Neuronal stem cell (in vitro differentiated cells): ENCODE measurements at regions not wholly inside any gene's neighbourhood (a gene's known extent, or its start where the extent isn't known, plus 50 kb on each side); places are given as distances from the start of the nearest gene placed in this dataset.

Experiments
- DNase-seq: peaks from one replicate; pipeline ENCODE4 v3.0.0-alpha.2; 2013; ENCODE audit warnings: low spot score
- H2AFZ ChIP-seq: one replicate; pipeline ENCODE4 v1.6.1; 2013; ENCODE audit warnings: mild to moderate bottlenecking, low read length, inconsistent platforms
- H2AK5ac ChIP-seq: 2 replicates; pipeline ENCODE4 v1.6.1; 2013; ENCODE audit warnings: low read depth, mild to moderate bottlenecking, inconsistent platforms, low read length, moderate library complexity, mixed read lengths
- H2BK120ac ChIP-seq: 2 replicates; pipeline ENCODE4 v1.6.1; 2013; ENCODE audit warnings: low read depth, mild to moderate bottlenecking, inconsistent platforms, low read length, moderate library complexity, mixed read lengths
- H2BK12ac ChIP-seq: one replicate; pipeline ENCODE4 v1.6.1; 2013; ENCODE audit warnings: low read length, inconsistent platforms
- H2BK15ac ChIP-seq: 2 replicates; pipeline ENCODE4 v1.6.1; 2013; ENCODE audit warnings: mild to moderate bottlenecking, low read length, inconsistent platforms, mixed read lengths
- H2BK5ac ChIP-seq: one replicate; pipeline ENCODE4 v1.6.1; 2013; ENCODE audit warnings: inconsistent platforms, mild to moderate bottlenecking, low read length, moderate library complexity
- H3K14ac ChIP-seq: one replicate; pipeline ENCODE4 v1.6.1; 2013; ENCODE audit warnings: low read length, inconsistent platforms
- H3K18ac ChIP-seq: 2 replicates; pipeline ENCODE4 v1.6.1; 2013; ENCODE audit warnings: low read length, inconsistent platforms
- H3K23ac ChIP-seq: 2 replicates; pipeline ENCODE4 v1.6.1; 2013; ENCODE audit warnings: low read depth, mild to moderate bottlenecking, mixed read lengths, low read length, inconsistent platforms; ENCODE audit not compliant: poor library complexity
- H3K27ac ChIP-seq: replicated peaks from 3 replicates; pipeline ENCODE4 v1.5.1; 2013; ENCODE audit warnings: low read length, inconsistent platforms
- H3K27me3 ChIP-seq, 3 experiments: 2 replicates each; pipeline ENCODE4 v1.6.1; 2013; ENCODE audit warnings: low read length in 3 of 3, mild to moderate bottlenecking in 2 of 3, inconsistent platforms in 1 of 3, low read depth in 1 of 3, mixed read lengths in 1 of 3, moderate library complexity in 1 of 3; ENCODE audit not compliant: control insufficient read depth in 3 of 3, insufficient read depth in 3 of 3
- H3K36me3 ChIP-seq, 2 donors: replicated peaks in 1 of 2; 2 replicates each; pipeline ENCODE4 v1.6.1; 2013; ENCODE audit warnings: low read length in 2 of 2; ENCODE audit not compliant: control insufficient read depth in 2 of 2, insufficient read depth in 2 of 2
- H3K4ac ChIP-seq: 2 replicates; pipeline ENCODE4 v1.6.1; 2013; ENCODE audit warnings: inconsistent platforms, mild to moderate bottlenecking, low read length, moderate library complexity
- H3K4me1 ChIP-seq, 2 donors: 1 replicate in 1 of 2; 2 replicates in 1 of 2; pipeline ENCODE4 v1.6.1; 2013; ENCODE audit warnings: low read length in 2 of 2, low read depth in 1 of 2; ENCODE audit not compliant: control insufficient read depth in 2 of 2, insufficient read depth in 1 of 2
- H3K4me2 ChIP-seq: one replicate; pipeline ENCODE4 v1.6.1; 2013; ENCODE audit warnings: mild to moderate bottlenecking, low read length, inconsistent platforms; ENCODE audit not compliant: insufficient read depth, poor library complexity, severe bottlenecking
- H3K4me3 ChIP-seq, 2 donors: 2 replicates each; pipeline ENCODE4 v1.5.1; 2013; ENCODE audit warnings: low read length in 2 of 2, mild to moderate bottlenecking in 2 of 2, inconsistent platforms in 1 of 2, moderate library complexity in 1 of 2
- H3K79me1 ChIP-seq: one replicate; pipeline ENCODE4 v1.6.1; 2013; ENCODE audit warnings: low read depth, mild to moderate bottlenecking, inconsistent platforms, low read length, moderate library complexity
- H3K9ac ChIP-seq: one replicate; pipeline ENCODE4 v1.6.1; 2013; ENCODE audit warnings: mild to moderate bottlenecking, low read depth, low read length, inconsistent platforms; ENCODE audit not compliant: poor library complexity
- H3K9me3 ChIP-seq, 2 donors: replicated peaks in 1 of 2; 2 replicates each; pipeline versions ENCODE3 to v1.6.1; 2013; ENCODE audit warnings: low read length in 2 of 2, mild to moderate bottlenecking in 2 of 2, inconsistent platforms in 1 of 2, low read depth in 1 of 2, mixed read lengths in 1 of 2, moderate library complexity in 1 of 2; ENCODE audit not compliant: control insufficient read depth in 2 of 2, insufficient read depth in 1 of 2
- H4K8ac ChIP-seq: one replicate; pipeline ENCODE4 v1.6.1; 2013; ENCODE audit warnings: low read depth, mild to moderate bottlenecking, inconsistent platforms, low read length, moderate library complexity
- H4K91ac ChIP-seq: one replicate; pipeline ENCODE4 v1.6.1; 2013; ENCODE audit warnings: low read length, low read depth, mild to moderate bottlenecking, inconsistent platforms; ENCODE audit not compliant: poor library complexity
- WGBS, 2 donors: extraction: QIAGEN DNeasy Blood & Tissue Kit; methylation state at CpG; one replicate each; pipeline ENCODE4 v1.1.7; 2013; ENCODE audit warnings: missing lambda C conversion rate in 2 of 2, mixed read lengths in 1 of 2; ENCODE audit not compliant: insufficient read length in 2 of 2, insufficient replicate concordance in 1 of 2; ENCODE audit errors: extremely low coverage in 2 of 2; 5-methylcytosine and 5-hydroxymethylcytosine counted together

GRCh38 chr18:72104851-72105250, 439.3 kb downstream of the CBLN2 start:
- H2BK15ac ChIP-seq: no peak overlapping the region
- H3K14ac ChIP-seq: no peak overlapping the region
- no peak overlapping the region for H3K4me2 ChIP-seq
- H3K4ac ChIP-seq: no peak overlapping the region
- H2AK5ac ChIP-seq: no peak overlapping the region
- peaks cover 0 to 2% of the 10 kb centered on the region in 2 donors for H3K9me3 ChIP-seq
- H3K4me3 ChIP-seq: no peak overlapping the region
- H3K23ac ChIP-seq: no peak overlapping the region
- H3K27me3 ChIP-seq: no peaks in the 10 kb centered on the region
- WGBS, 2 donors: no CpG with 5 or more reads among the region's 4 CpGs
- no peak overlapping the region for H2BK5ac ChIP-seq
- peaks cover 0 to 5% of the 10 kb centered on the region in 2 donors for H3K4me1 ChIP-seq
- no peak overlapping the region for H3K27ac ChIP-seq
- no peak for DNase-seq
- H2BK120ac ChIP-seq: no peak overlapping the region
- H2AFZ ChIP-seq: no peak overlapping the region
- H3K79me1 ChIP-seq: no peaks in the 10 kb centered on the region
- no peak overlapping the region for H3K18ac ChIP-seq
- no peak overlapping the region for H2BK12ac ChIP-seq
- H3K36me3 ChIP-seq: no peaks in the 10 kb centered on the region
- no peak overlapping the region for H3K9ac ChIP-seq
- H4K8ac ChIP-seq: no peak overlapping the region
- H4K91ac ChIP-seq: no peak overlapping the region

GRCh38 chr18:72102412-72102811, 441.7 kb downstream of the CBLN2 start:
- H3K4me2 ChIP-seq: no peak overlapping the region
- WGBS, 2 donors: no CpG with 5 or more reads among the region's 2 CpGs

GRCh38 chr18:72100465-72101004, 443.6 kb downstream of the CBLN2 start:
- H3K36me3 ChIP-seq: no peaks in the 10 kb centered on the region
- no peak overlapping the region for H2BK5ac ChIP-seq
- WGBS, 2 donors: no CpG with 5 or more reads among the region's 5 CpGs
- no peak overlapping the region for H3K27ac ChIP-seq
- no peak overlapping the region for H2BK120ac ChIP-seq
- no peak overlapping the region for H3K9ac ChIP-seq
- no peak overlapping the region for H3K4me3 ChIP-seq
- no peak overlapping the region for H3K14ac ChIP-seq
- H3K4ac ChIP-seq: no peak overlapping the region
- H3K18ac ChIP-seq: no peak overlapping the region
- H3K23ac ChIP-seq: no peak overlapping the region
- H4K91ac ChIP-seq: no peak overlapping the region
- H3K4me1 ChIP-seq: no peaks in the 10 kb centered on the region
- no peak overlapping the region for H3K4me2 ChIP-seq
- no peak for DNase-seq
- H3K9me3 ChIP-seq: peaks cover 0 to 2% of the 10 kb centered on the region in 2 donors
- no peak overlapping the region for H2AK5ac ChIP-seq
- no peak overlapping the region for H2BK12ac ChIP-seq
- H3K27me3 ChIP-seq: no peaks in the 10 kb centered on the region
- peak overlapping the region; percentile 25 for H2AFZ ChIP-seq
- H2BK15ac ChIP-seq: no peak overlapping the region
- no peaks in the 10 kb centered on the region for H3K79me1 ChIP-seq
- H4K8ac ChIP-seq: no peak overlapping the region

More at GRCh38 chr18:72102412-72102811, 441.7 kb downstream of the CBLN2 start:
- no peak overlapping the region for H2BK120ac ChIP-seq
- peak overlapping the region; percentile 48 for H3K18ac ChIP-seq
- H2BK5ac ChIP-seq: no peak overlapping the region
- H3K14ac ChIP-seq: no peak overlapping the region
- H4K8ac ChIP-seq: no peak overlapping the region
- no peak overlapping the region for H2AK5ac ChIP-seq
- no peaks in the 10 kb centered on the region for H3K79me1 ChIP-seq
- no peaks in the 10 kb centered on the region for H3K27me3 ChIP-seq
- no peak overlapping the region for H3K4me3 ChIP-seq
- H3K27ac ChIP-seq: no peak overlapping the region
- H3K9ac ChIP-seq: no peak overlapping the region
- no peak overlapping the region for H2AFZ ChIP-seq
- DNase-seq: no peak
- peaks cover 0 to 2% of the 10 kb centered on the region in 2 donors for H3K9me3 ChIP-seq
- H3K36me3 ChIP-seq: no peaks in the 10 kb centered on the region
- H2BK12ac ChIP-seq: no peak overlapping the region
- H3K4me1 ChIP-seq: no peaks in the 10 kb centered on the region
- no peak overlapping the region for H3K4ac ChIP-seq
- no peak overlapping the region for H4K91ac ChIP-seq
- H2BK15ac ChIP-seq: no peak overlapping the region
- no peak overlapping the region for H3K23ac ChIP-seq

- no peak overlapping the region for H2BK5ac ChIP-seq
- H3K4me1 ChIP-seq: no peaks in the 10 kb centered on the region
- no peaks in the 10 kb centered on the region for H3K79me1 ChIP-seq
- no peak overlapping the region for H3K14ac ChIP-seq
- no peaks in the 10 kb centered on the region for H3K36me3 ChIP-seq
- no peak overlapping the region for H3K4ac ChIP-seq
- no peak overlapping the region for H3K4me2 ChIP-seq
- no peak overlapping the region for H3K23ac ChIP-seq
- no peak overlapping the region for H3K27ac ChIP-seq
- no CpG with 5 or more reads among the region's 5 CpGs for WGBS, 2 donors
- H3K18ac ChIP-seq: no peak overlapping the region
- no peak overlapping the region for H3K9ac ChIP-seq
- H2BK12ac ChIP-seq: no peak overlapping the region
- H2BK15ac ChIP-seq: no peak overlapping the region
- H3K27me3 ChIP-seq: no peaks in the 10 kb centered on the region
- no peak overlapping the region for H4K91ac ChIP-seq
- H4K8ac ChIP-seq: no peak overlapping the region
- no peak overlapping the region for H3K4me3 ChIP-seq
- H2AFZ ChIP-seq: no peak overlapping the region
- no peak for DNase-seq
- no peak overlapping the region for H2BK120ac ChIP-seq
- no peaks in the 10 kb centered on the region for H3K9me3 ChIP-seq
- H2AK5ac ChIP-seq: no peak overlapping the region
These were observed 452.8 kb downstream of the CBLN2 start for GRCh38 chr18:72091369-72091768.
